Fibroblast of skin of right quadriceps (primary cell): ENCODE measurements at regions not wholly inside any gene's neighbourhood (a gene's known extent, or its start where the extent isn't known, plus 50 kb on each side); places are given as distances from the start of the nearest gene placed in this dataset.

Experiments used
- DNase-seq: peaks from one replicate; pipeline ENCODE4 v3.0.0-alpha.2; 2013

GRCh38 chr2:228701506-228701905 lies 520.0 kb upstream of the SPHKAP start:
- no peak for DNase-seq

GRCh38 chr2:228700638-228701037 lies 519.2 kb upstream of the SPHKAP start:
- DNase-seq, result peak; percentile 65

GRCh38 chr2:228699888-228700287 lies 518.4 kb upstream of the SPHKAP start:
- no peak for DNase-seq

GRCh38 chr2:228699400-228699799 lies 517.9 kb upstream of the SPHKAP start:
- no peak for DNase-seq

- peak; percentile 28 for DNase-seq
Observed at GRCh38 chr2:228698963-228699362, 517.5 kb upstream of the SPHKAP start.

- DNase-seq, result no peak
Observed at GRCh38 chr2:228697456-228697855, 516.0 kb upstream of the SPHKAP start.

GRCh38 chr2:228690681-228691080 lies 509.2 kb upstream of the SPHKAP start:
- no peak for DNase-seq

- DNase-seq, result peak; percentile 37
Observed at GRCh38 chr2:228689053-228689452, 507.6 kb upstream of the SPHKAP start.

- peak; percentile 71 for DNase-seq
Observed at GRCh38 chr2:228688007-228688645, 506.6 kb upstream of the SPHKAP start.

- no peak for DNase-seq
Observed at GRCh38 chr2:228681979-228682378, 500.5 kb upstream of the SPHKAP start.

- peak; percentile 63 for DNase-seq
Observed at GRCh38 chr2:228681426-228681825, 499.9 kb upstream of the SPHKAP start.

- no peak for DNase-seq
Observed at GRCh38 chr2:228678110-228678509, 496.6 kb upstream of the SPHKAP start.

GRCh38 chr2:228675646-228676045 lies 494.2 kb upstream of the SPHKAP start:
- peak; percentile 31 for DNase-seq

- peak; percentile 81 for DNase-seq
Observed at GRCh38 chr2:228675091-228675490, 493.6 kb upstream of the SPHKAP start.

GRCh38 chr2:228673876-228674554 lies 492.5 kb upstream of the SPHKAP start:
- no peak for DNase-seq

- DNase-seq, result no peak
Observed at GRCh38 chr2:228669690-228670089, 488.2 kb upstream of the SPHKAP start.

GRCh38 chr2:228665232-228665631 lies 483.7 kb upstream of the SPHKAP start:
- no peak for DNase-seq

GRCh38 chr2:228658998-228659397 lies 477.5 kb upstream of the SPHKAP start:
- peak; percentile 82 for DNase-seq

- peak; percentile 47 for DNase-seq
Observed at GRCh38 chr2:228657807-228658402, 476.4 kb upstream of the SPHKAP start.

- DNase-seq, result peak; percentile 11
Observed at GRCh38 chr2:228655331-228655730, 473.8 kb upstream of the SPHKAP start.

GRCh38 chr2:228654707-228655106 lies 473.2 kb upstream of the SPHKAP start:
- no peak for DNase-seq

GRCh38 chr2:228653884-228654283 lies 472.4 kb upstream of the SPHKAP start:
- no peak for DNase-seq

- peak; percentile 68 for DNase-seq
Observed at GRCh38 chr2:228652366-228652765, 470.9 kb upstream of the SPHKAP start.

GRCh38 chr2:228649876-228650275 lies 468.4 kb upstream of the SPHKAP start:
- no peak for DNase-seq
